Endothelial cell of umbilical vein (primary cell): ENCODE measurements at regions not wholly inside any gene's neighbourhood (a gene's known extent, or its start where the extent isn't known, plus 50 kb on each side); places are given as distances from the start of the nearest gene placed in this dataset.

ENCODE experiments used
- CTCF ChIP-seq, 2 donors: IDR thresholded peaks; 1 replicate in 1 of 2; 2 replicates in 1 of 2; pipeline ENCODE4 v1.5.1; 2011; ENCODE audit warnings: low read length in 2 of 2, mild to moderate bottlenecking in 2 of 2, moderate library complexity in 2 of 2, control low read depth in 1 of 2, inconsistent platforms in 1 of 2, low read depth in 1 of 2; ENCODE audit not compliant: insufficient read depth in 1 of 2; ENCODE audit errors: extremely low read depth in 1 of 2
- FOS ChIP-seq: IDR thresholded peaks from 2 replicates; pipeline ENCODE4 v1.6.1; 2011; ENCODE audit warnings: mild to moderate bottlenecking, low read length, moderate library complexity, borderline replicate concordance; ENCODE audit not compliant: insufficient read depth
- JUN ChIP-seq: IDR thresholded peaks from 2 replicates; pipeline ENCODE4 v1.6.1; 2011; ENCODE audit warnings: borderline replicate concordance, low read depth; ENCODE audit not compliant: insufficient read length, insufficient read depth
- MAX ChIP-seq: IDR thresholded peaks from 2 replicates; pipeline ENCODE4 v1.6.1; 2011; ENCODE audit not compliant: insufficient read depth, insufficient read length
- POLR2A ChIP-seq: IDR thresholded peaks from 2 replicates; pipeline ENCODE4 v1.6.1; 2012; ENCODE audit warnings: low read depth, mild to moderate bottlenecking, control low read depth, low read length
- POLR2AphosphoS5 ChIP-seq: IDR thresholded peaks from 2 replicates; pipeline ENCODE4 v1.6.1; 2012; ENCODE audit warnings: low read depth, mild to moderate bottlenecking, control low read depth, low read length, moderate library complexity; ENCODE audit not compliant: insufficient read depth

GRCh38 chr3:180378496-180378895 lies 223.5 kb upstream of the TTC14 start:
- TF ChIP-seq CTCF (IDR thresholded peaks at IDR 0.05; ENCODE audit: extremely low read depth in 1 of 2, insufficient read depth in 1 of 2, low read depth in 1 of 2, low read length in 2 of 2) = no peak
- no peak for TF ChIP-seq POLR2A
- TF ChIP-seq POLR2AphosphoS5 = no peak
- TF ChIP-seq MAX = no peak
- TF ChIP-seq JUN = no peak
- no peak for TF ChIP-seq FOS
